COLO829 (cell line): ENCODE measurements at regions not wholly inside any gene's neighbourhood (a gene's known extent, or its start where the extent isn't known, plus 50 kb on each side); places are given as distances from the start of the nearest gene placed in this dataset.

Experiments
- DNase-seq: peaks from one replicate; pipeline ENCODE4 v3.0.0; 2012; ENCODE audit warnings: low spot score

- no peak for DNase-seq
Measured at GRCh38 chr7:47221826-47222225, 360.1 kb downstream of the TNS3 start.

- no peak for DNase-seq
Measured at GRCh38 chr7:47218378-47219176, 363.3 kb downstream of the TNS3 start.

- DNase-seq = no peak
Measured at GRCh38 chr7:47217570-47218360, 364.1 kb downstream of the TNS3 start.

GRCh38 chr7:47217086-47217485, 364.8 kb downstream of the TNS3 start:
- no peak for DNase-seq

- DNase-seq = no peak
Measured at GRCh38 chr7:47216439-47216838, 365.5 kb downstream of the TNS3 start.

GRCh38 chr7:47215640-47216039, 366.3 kb downstream of the TNS3 start:
- DNase-seq = no peak

- no peak for DNase-seq
Measured at GRCh38 chr7:47215049-47215448, 366.9 kb downstream of the TNS3 start.

GRCh38 chr7:47213276-47213675, 368.6 kb downstream of the TNS3 start:
- DNase-seq = no peak

GRCh38 chr7:47211519-47211973, 370.4 kb downstream of the TNS3 start:
- DNase-seq = no peak

GRCh38 chr7:47210281-47210854, 371.5 kb downstream of the TNS3 start:
- DNase-seq = no peak

GRCh38 chr7:47207956-47208355, 374.0 kb downstream of the TNS3 start:
- no peak for DNase-seq

- DNase-seq = no peak
Measured at GRCh38 chr7:47204709-47205108, 377.2 kb downstream of the TNS3 start.

- no peak for DNase-seq
Measured at GRCh38 chr7:47202146-47202783, 379.6 kb downstream of the TNS3 start.

- DNase-seq = no peak
Measured at GRCh38 chr7:47198159-47198558, 383.8 kb downstream of the TNS3 start.

GRCh38 chr7:47197486-47197885, 384.4 kb downstream of the TNS3 start:
- DNase-seq = no peak

- no peak for DNase-seq
Measured at GRCh38 chr7:47196737-47197136, 385.2 kb downstream of the TNS3 start.

GRCh38 chr7:47196106-47196645, 385.7 kb downstream of the TNS3 start:
- no peak for DNase-seq

- no peak for DNase-seq
Measured at GRCh38 chr7:47195641-47196040, 386.3 kb downstream of the TNS3 start.

- DNase-seq = no peak
Measured at GRCh38 chr7:47194516-47195057, 387.3 kb downstream of the TNS3 start.

GRCh38 chr7:47192978-47193377, 388.9 kb downstream of the TNS3 start:
- DNase-seq = no peak

GRCh38 chr7:47191876-47192291, 390.0 kb downstream of the TNS3 start:
- DNase-seq = no peak

GRCh38 chr7:47191316-47191715, 390.6 kb downstream of the TNS3 start:
- DNase-seq = no peak
